Nephron progenitor cell (in vitro differentiated cells): ENCODE measurements at regions not wholly inside any gene's neighbourhood (a gene's known extent, or its start where the extent isn't known, plus 50 kb on each side); places are given as distances from the start of the nearest gene placed in this dataset.
"Not testable (repeated sequence)": the region's sequence is repeated elsewhere in the genome, so short reads cannot be mapped to it uniquely, and the experiment has no call there.

Experiments
- DNase-seq: peaks from one replicate; pipeline ENCODE4 v3.0.0; 2021
- H3K27ac Mint-ChIP-seq: 2 replicates; pipeline ENCODE4 v1.8.0; 2021; ENCODE audit warnings: mild to moderate bottlenecking, moderate library complexity, mixed read lengths
- H3K27me3 Mint-ChIP-seq: 2 replicates; pipeline ENCODE4 v1.8.0; 2021; ENCODE audit warnings: mild to moderate bottlenecking, low read depth, mixed read lengths; ENCODE audit not compliant: poor library complexity
- H3K36me3 Mint-ChIP-seq: 2 replicates; pipeline ENCODE4 v1.8.0; 2021; ENCODE audit warnings: low read depth, mixed read lengths
- H3K4me1 Mint-ChIP-seq: 2 replicates; pipeline ENCODE4 v1.8.0; 2021; ENCODE audit warnings: mixed read lengths
- H3K4me3 Mint-ChIP-seq: 2 replicates; pipeline ENCODE4 v1.8.0; 2021; ENCODE audit warnings: mild to moderate bottlenecking, moderate library complexity, mixed read lengths
- H3K9me3 Mint-ChIP-seq: 2 replicates; pipeline ENCODE4 v1.8.0; 2021; ENCODE audit warnings: mild to moderate bottlenecking, moderate library complexity, mixed read lengths
- CTCF ChIP-seq: fragments of 200-600 bp; sonication (generic); IDR thresholded peaks from 2 replicates; pipeline ENCODE4 v1.5.0; 2021; ENCODE audit warnings: antibody characterized with exemption

GRCh38 chr7:57203161-57203791, 71.0 kb upstream of the ZNF479 start:
- Mint-ChIP-seq H3K27me3 (peaks cover 7% of the 10 kb centered on the region), H3K27ac (no peak overlapping the region), H3K36me3 (peaks cover 5% of the 10 kb centered on the region), H3K4me3 (no peak overlapping the region), H3K9me3 (peaks cover 48% of the 10 kb centered on the region), H3K4me1 (no peaks in the 10 kb centered on the region)
- TF ChIP-seq CTCF, result no peak
- no peak for DNase-seq

- DNase-seq, H3K36me3 Mint-ChIP-seq, H3K27ac Mint-ChIP-seq, H3K27me3 Mint-ChIP-seq, H3K4me3 Mint-ChIP-seq, H3K4me1 Mint-ChIP-seq: not testable (repeated sequence)
- H3K9me3 Mint-ChIP-seq, result peaks cover 53% of the 10 kb centered on the region
Measured at GRCh38 chr7:57203858-57204257, 71.6 kb upstream of the ZNF479 start.

- TF ChIP-seq CTCF, result no peak
- peaks cover 9% of the 10 kb centered on the region for H3K27me3 Mint-ChIP-seq
- H3K9me3 Mint-ChIP-seq, result peaks cover 59% of the 10 kb centered on the region
- peaks cover 12% of the 10 kb centered on the region for H3K36me3 Mint-ChIP-seq
- no peak overlapping the region for H3K4me3 Mint-ChIP-seq
- no peak for DNase-seq
- H3K27ac Mint-ChIP-seq, result no peak overlapping the region
- no peaks in the 10 kb centered on the region for H3K4me1 Mint-ChIP-seq
Measured at GRCh38 chr7:57204411-57204811, 72.2 kb upstream of the ZNF479 start.

- peaks cover 65% of the 10 kb centered on the region for H3K9me3 Mint-ChIP-seq
- H3K4me3 Mint-ChIP-seq, result no peak overlapping the region
- peaks cover 12% of the 10 kb centered on the region for H3K36me3 Mint-ChIP-seq
- H3K4me1 Mint-ChIP-seq, result no peaks in the 10 kb centered on the region
- DNase-seq, result no peak
- no peak for TF ChIP-seq CTCF
- no peak overlapping the region for H3K27ac Mint-ChIP-seq
- peaks cover 9% of the 10 kb centered on the region for H3K27me3 Mint-ChIP-seq
Measured at GRCh38 chr7:57205000-57205399, 72.8 kb upstream of the ZNF479 start.

- no peak for TF ChIP-seq CTCF
- H3K27ac Mint-ChIP-seq, result no peak overlapping the region
- DNase-seq, result no peak
- no peak overlapping the region for H3K4me3 Mint-ChIP-seq
- H3K36me3 Mint-ChIP-seq, result peaks cover 12% of the 10 kb centered on the region
- peaks cover 90% of the 10 kb centered on the region for H3K9me3 Mint-ChIP-seq
- H3K4me1 Mint-ChIP-seq, result no peaks in the 10 kb centered on the region
- peaks cover 9% of the 10 kb centered on the region for H3K27me3 Mint-ChIP-seq
Measured at GRCh38 chr7:57207836-57208235, 75.6 kb upstream of the ZNF479 start.

GRCh38 chr7:57210212-57210611, 78.0 kb upstream of the ZNF479 start:
- H3K4me1 Mint-ChIP-seq, result no peaks in the 10 kb centered on the region
- no peak overlapping the region for H3K4me3 Mint-ChIP-seq
- no peak for DNase-seq
- TF ChIP-seq CTCF, result no peak
- H3K36me3 Mint-ChIP-seq, result peaks cover 12% of the 10 kb centered on the region
- H3K9me3 Mint-ChIP-seq, result peaks cover 93% of the 10 kb centered on the region
- peaks cover 9% of the 10 kb centered on the region for H3K27me3 Mint-ChIP-seq
- no peak overlapping the region for H3K27ac Mint-ChIP-seq
